GM13976 (cell line): ENCODE measurements at regions not wholly inside any gene's neighbourhood (a gene's known extent, or its start where the extent isn't known, plus 50 kb on each side); places are given as distances from the start of the nearest gene placed in this dataset.

ENCODE experiments used
- DNase-seq: peaks from one replicate; pipeline ENCODE4 v3.0.0; 2012; ENCODE audit warnings: low spot score
- in situ Hi-C: fragments of 300-500 bp; cut with MboI; formaldehyde crosslinking; loops from one replicate; pipeline ENCODE4 v1.12.0; 2022; ENCODE audit warnings: low sequenced_read_pairs, mixed read lengths, inconsistent platforms; ENCODE audit not compliant: unreplicated experiment
- TF ChIP-seq, protein P1 (sequence below): IDR thresholded peaks from 2 replicates; pipeline ENCODE4 v1.5.1; 2012; ENCODE audit warnings: borderline replicate concordance, mild to moderate bottlenecking; ENCODE audit not compliant: insufficient read depth; ENCODE audit errors: extremely low read depth, missing control alignments, control extremely low read depth

DNA sequence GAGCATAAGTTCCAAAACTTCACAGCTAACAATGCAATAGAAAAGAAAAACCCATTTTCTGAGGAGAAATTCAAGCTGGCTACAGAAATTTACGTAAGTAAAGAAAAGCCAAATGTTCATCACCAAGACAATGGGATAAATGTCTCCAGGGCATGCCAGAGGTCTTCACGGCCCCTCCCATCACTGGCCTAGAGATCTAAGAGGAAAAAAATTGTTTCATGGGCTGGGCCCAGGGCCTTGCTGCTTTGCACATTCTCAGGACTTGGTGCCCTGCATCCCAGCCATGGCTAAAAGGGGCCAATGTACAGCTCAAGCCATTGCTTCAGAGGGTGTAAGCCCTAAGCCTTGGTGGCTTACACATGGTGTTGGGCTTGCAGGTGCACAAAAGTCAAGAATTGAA is 443.6 kb downstream of the ELAVL2 start:
- in situ Hi-C loops = no loop called here
- TF ChIP-seq, protein P1, sequence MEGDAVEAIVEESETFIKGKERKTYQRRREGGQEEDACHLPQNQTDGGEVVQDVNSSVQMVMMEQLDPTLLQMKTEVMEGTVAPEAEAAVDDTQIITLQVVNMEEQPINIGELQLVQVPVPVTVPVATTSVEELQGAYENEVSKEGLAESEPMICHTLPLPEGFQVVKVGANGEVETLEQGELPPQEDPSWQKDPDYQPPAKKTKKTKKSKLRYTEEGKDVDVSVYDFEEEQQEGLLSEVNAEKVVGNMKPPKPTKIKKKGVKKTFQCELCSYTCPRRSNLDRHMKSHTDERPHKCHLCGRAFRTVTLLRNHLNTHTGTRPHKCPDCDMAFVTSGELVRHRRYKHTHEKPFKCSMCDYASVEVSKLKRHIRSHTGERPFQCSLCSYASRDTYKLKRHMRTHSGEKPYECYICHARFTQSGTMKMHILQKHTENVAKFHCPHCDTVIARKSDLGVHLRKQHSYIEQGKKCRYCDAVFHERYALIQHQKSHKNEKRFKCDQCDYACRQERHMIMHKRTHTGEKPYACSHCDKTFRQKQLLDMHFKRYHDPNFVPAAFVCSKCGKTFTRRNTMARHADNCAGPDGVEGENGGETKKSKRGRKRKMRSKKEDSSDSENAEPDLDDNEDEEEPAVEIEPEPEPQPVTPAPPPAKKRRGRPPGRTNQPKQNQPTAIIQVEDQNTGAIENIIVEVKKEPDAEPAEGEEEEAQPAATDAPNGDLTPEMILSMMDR = no peak
- DNase-seq = no peak

DNA sequence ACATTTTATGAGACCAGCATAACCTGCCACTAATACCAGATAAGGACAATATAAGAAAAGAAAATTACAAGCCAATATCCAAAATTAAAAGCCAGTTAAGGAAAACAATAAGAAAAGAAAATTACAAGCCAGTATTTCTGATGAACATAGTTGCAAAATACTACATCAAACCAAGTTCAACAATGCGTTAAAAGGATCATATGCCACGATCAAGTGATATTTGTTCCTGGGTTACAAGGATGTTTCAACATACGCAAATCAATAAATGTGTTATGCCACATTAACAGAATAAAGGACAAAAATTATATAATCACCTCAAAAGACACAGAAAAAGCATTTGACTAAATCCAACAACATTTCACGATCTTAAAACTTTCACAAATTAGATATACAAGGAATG is 431.9 kb downstream of the ELAVL2 start:
- in situ Hi-C loops = no loop called here
- no peak for DNase-seq
- TF ChIP-seq, protein P1 = no peak

DNA sequence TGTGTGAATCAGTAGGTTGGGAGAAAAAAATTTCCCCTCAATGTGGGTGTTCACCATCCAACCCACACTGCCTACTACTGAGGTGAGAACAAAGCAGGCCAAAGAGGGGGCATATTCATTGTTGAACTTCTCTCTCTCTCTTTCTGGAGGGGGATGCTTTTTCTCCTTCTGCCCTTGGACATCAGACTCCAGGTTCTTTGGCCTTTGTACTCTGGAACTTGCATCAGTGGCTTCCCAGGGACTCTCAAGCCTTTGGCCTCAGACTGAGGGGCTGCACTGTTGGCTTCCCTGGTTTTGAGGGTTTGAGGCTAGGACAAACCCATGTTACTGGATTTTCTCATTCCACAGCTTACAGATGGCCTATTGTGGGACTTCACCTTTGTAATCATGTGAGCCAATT is 417.2 kb downstream of the ELAVL2 start:
- in situ Hi-C loops = no loop called here
- DNase-seq = no peak
- TF ChIP-seq, protein P1 = no peak

DNA sequence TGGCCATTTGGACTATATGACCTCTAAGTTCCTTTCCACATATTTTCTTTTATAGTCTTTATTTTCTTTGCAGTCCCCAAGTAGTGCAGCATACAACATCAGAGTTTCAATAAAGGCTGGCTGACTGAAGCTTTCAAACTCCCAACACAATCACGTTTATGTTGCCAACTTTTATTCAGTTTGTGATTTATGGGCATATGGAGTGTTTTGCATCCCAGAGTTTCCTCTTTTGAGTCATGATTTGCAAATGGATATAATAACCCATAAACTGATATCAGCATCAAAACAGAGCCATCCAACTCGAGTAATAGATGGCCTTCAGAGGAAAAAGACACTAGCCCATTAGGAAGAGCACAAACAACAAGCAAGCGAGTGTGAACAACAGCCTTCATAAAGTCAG is 414.0 kb downstream of the ELAVL2 start:
- in situ Hi-C loops = no loop called here
- TF ChIP-seq, protein P1 = no peak
- no peak for DNase-seq

DNA sequence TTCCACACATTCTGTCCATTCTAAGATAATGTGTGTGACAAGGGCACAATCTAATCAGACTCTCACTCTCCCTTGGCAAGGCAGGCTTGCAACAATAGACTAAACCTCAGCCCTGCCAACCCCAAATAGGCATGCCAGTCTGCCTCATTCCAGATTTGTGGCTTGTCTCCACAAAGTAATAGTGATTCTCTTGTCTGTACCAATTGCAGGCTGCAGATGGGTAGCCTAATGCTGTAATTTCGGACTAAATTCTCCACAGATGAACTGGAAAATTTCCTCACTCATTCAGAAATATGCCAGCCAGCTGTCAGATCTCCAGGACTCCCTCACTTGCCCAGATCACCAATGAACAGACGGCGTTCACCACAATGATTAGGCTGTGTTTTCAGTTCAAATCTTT is 413.6 kb downstream of the ELAVL2 start:
- in situ Hi-C loops = no loop called here
- TF ChIP-seq, protein P1 = no peak
- DNase-seq = no peak

DNA sequence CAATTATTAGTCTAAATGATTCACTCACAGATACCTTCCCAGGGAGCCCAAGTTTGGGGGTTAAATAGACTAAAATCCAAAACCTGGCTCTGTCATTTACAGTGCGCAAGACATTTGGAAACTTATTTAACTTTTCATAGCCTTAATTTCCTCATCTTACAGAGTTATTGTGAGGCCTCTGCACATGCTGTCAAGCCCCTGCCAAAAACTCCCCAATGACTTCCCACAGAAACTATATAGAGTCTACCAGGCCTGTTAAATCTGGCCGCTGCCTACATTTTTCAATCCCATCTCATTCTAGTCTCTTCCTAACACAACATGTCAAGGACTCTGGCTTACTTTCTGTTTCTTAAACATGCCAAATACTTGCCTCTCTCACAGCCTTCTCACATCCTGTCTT is 412.5 kb downstream of the ELAVL2 start:
- in situ Hi-C loops = no loop called here
- DNase-seq = no peak

More for the DNA sequence above, 412.5 kb downstream of the ELAVL2 start:
- TF ChIP-seq, protein P1 = no peak
